Kidney (tissue), 13 donors: ENCODE measurements at regions not wholly inside any gene's neighbourhood (a gene's known extent, or its start where the extent isn't known, plus 50 kb on each side); places are given as distances from the start of the nearest gene placed in this dataset.

Experiments
- DNase-seq, 5 donors: peaks; one replicate each; pipeline ENCODE4 v3.0.0-alpha.2; 2013 to 2020
- FAIRE-seq: peaks from 2 replicates; lab custom pipeline; 2012; peaks lifted over from hg19 to GRCh38; lab: Jason Lieb, UNC
- H3K27ac ChIP-seq, 2 donors: one replicate each; pipeline ENCODE4 v1.7.0; 2013; ENCODE audit warnings: low read depth in 2 of 2, low read length in 2 of 2, inconsistent platforms in 1 of 2
- H3K27me3 ChIP-seq: one replicate; pipeline ENCODE4 v1.7.1; 2013; ENCODE audit warnings: low read length, inconsistent platforms; ENCODE audit not compliant: control insufficient read depth, insufficient read depth
- H3K36me3 ChIP-seq, 3 donors: one replicate each; pipeline versions ENCODE4 v1.7.0 to v1.7.1; 2013; ENCODE audit warnings: low read length in 3 of 3, control low read depth in 1 of 3, inconsistent platforms in 1 of 3; ENCODE audit not compliant: insufficient read depth in 3 of 3, control insufficient read depth in 2 of 3
- H3K4me1 ChIP-seq, 3 donors: one replicate each; pipeline versions ENCODE4 v1.7.0 to v1.7.1; 2013; ENCODE audit warnings: low read length in 3 of 3, inconsistent platforms in 1 of 3, low read depth in 1 of 3; ENCODE audit not compliant: control insufficient read depth in 2 of 3, insufficient read depth in 2 of 3
- H3K4me3 ChIP-seq, 3 donors: one replicate each; pipeline versions ENCODE4 v1.7.0 to v1.8.1; 2013; ENCODE audit warnings: low read length in 3 of 3, control low read depth in 1 of 3, inconsistent platforms in 1 of 3
- H3K9ac ChIP-seq, 3 donors: one replicate each; pipeline versions ENCODE4 v1.7.0 to v1.7.1; 2013; ENCODE audit warnings: low read length in 3 of 3, control low read depth in 1 of 3, inconsistent platforms in 1 of 3
- H3K9me3 ChIP-seq, 3 donors: one replicate each; pipeline versions ENCODE4 v1.7.0 to v1.7.1; 2013; ENCODE audit warnings: low read length in 3 of 3, control low read depth in 1 of 3, inconsistent platforms in 1 of 3; ENCODE audit not compliant: control insufficient read depth in 2 of 3, insufficient read depth in 1 of 3
- intact Hi-C: fragments of 100-400 bp; cut with DNase I; formaldehyde crosslinking; loops from one replicate; pipeline ENCODE4 v1.11.1; 2022
- TF ChIP-seq, protein P1 (sequence below): IDR thresholded peaks from 3 replicates; pipeline ENCODE4 v1.5.1; 2012; ENCODE audit warnings: mild to moderate bottlenecking, moderate library complexity, borderline replicate concordance; ENCODE audit not compliant: insufficient read depth; ENCODE audit errors: extremely low read depth
- donor health status: control.
- donor health status: control.
- donor health status: control.
- donor health status: control.
- donor health status: control.
- donor health status: DM: yes; HTN: yes; CAD: no.
- donor health status: Normal renal cell carcinoma (clear cell type).

DNA sequence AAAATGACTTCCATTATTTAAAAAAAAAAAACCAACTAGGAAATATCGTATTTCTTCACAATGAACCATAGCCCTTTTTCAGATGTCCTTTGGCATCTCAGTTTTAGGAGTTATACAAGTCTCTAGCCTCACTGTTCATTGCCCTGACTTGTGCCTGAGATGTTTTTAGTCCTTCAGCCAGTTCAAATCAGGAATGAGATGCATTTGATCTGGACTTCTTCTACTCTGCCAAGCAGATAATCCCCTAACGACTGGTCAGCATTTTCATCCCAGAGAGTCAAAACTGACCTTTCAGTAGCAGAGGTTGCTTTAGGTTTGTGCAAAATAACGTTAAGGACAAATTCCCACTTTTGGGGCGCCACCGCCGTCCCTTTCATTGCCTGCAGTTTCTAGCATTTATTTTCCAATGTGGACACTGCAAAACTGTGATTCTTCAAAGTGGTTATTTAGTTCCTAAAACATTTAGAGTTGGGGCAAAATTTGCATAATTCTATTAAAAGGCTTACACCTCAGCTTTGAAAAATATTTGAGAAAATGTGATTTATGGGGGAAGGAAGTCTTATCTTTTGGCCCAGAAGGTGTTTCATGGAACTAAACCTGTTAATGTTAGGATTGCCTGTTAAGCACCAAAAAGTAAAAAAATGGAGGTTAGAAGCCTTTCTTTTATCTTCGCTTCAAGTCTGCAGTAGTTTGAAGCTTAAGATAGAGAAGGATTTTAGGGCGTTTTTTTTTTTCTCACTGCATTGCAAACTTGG, 152.0 kb upstream of the SGK1 start:
- no peaks in the 10 kb centered on the region for H3K27me3 ChIP-seq
- DNase-seq (no peak), FAIRE-seq (no peak)
- H3K27ac ChIP-seq: no peak overlapping the region
- intact Hi-C loops: no loop called here
- no peak overlapping the region for H3K4me3 ChIP-seq
- TF ChIP-seq, protein P1, sequence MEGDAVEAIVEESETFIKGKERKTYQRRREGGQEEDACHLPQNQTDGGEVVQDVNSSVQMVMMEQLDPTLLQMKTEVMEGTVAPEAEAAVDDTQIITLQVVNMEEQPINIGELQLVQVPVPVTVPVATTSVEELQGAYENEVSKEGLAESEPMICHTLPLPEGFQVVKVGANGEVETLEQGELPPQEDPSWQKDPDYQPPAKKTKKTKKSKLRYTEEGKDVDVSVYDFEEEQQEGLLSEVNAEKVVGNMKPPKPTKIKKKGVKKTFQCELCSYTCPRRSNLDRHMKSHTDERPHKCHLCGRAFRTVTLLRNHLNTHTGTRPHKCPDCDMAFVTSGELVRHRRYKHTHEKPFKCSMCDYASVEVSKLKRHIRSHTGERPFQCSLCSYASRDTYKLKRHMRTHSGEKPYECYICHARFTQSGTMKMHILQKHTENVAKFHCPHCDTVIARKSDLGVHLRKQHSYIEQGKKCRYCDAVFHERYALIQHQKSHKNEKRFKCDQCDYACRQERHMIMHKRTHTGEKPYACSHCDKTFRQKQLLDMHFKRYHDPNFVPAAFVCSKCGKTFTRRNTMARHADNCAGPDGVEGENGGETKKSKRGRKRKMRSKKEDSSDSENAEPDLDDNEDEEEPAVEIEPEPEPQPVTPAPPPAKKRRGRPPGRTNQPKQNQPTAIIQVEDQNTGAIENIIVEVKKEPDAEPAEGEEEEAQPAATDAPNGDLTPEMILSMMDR: no peak
- no peaks in the 10 kb centered on the region for H3K9me3 ChIP-seq
- peaks cover 3 to 12% (median 3%) of the 10 kb centered on the region in 3 donors for H3K4me1 ChIP-seq
- no peak overlapping the region for H3K9ac ChIP-seq
- H3K36me3 ChIP-seq: no peaks in the 10 kb centered on the region

DNA sequence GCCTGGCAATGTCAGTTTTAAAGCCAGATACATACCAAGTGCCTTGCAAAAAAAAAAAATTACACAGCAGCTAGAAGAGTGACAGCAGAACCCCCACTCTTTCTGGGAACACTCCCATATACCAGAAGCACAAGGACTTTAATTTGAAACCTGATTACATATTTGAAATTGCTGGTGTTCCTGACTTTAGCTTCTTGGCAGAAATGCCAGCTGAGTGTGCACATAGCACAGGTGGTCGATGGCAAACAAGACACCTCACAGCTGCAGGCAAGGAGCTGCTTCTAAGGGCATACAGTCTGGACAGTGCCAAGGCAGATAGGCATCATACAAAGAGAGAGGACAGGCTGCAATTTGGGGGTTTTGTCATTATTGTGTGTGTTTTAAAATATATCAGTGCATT, 150.7 kb upstream of the SGK1 start:
- intact Hi-C loops: no loop called here
- TF ChIP-seq, protein P1: no peak
- FAIRE-seq: no peak
- H3K27ac ChIP-seq: no peak overlapping the region
- H3K4me3 ChIP-seq: no peak overlapping the region
- H3K36me3 ChIP-seq: no peaks in the 10 kb centered on the region
- H3K9me3 ChIP-seq: no peaks in the 10 kb centered on the region
- no peak overlapping the region for H3K9ac ChIP-seq
- DNase-seq: peak in 1 of 5 donors; percentile 22
- no peaks in the 10 kb centered on the region for H3K27me3 ChIP-seq
- peaks cover 3 to 12% (median 3%) of the 10 kb centered on the region in 3 donors for H3K4me1 ChIP-seq

DNA sequence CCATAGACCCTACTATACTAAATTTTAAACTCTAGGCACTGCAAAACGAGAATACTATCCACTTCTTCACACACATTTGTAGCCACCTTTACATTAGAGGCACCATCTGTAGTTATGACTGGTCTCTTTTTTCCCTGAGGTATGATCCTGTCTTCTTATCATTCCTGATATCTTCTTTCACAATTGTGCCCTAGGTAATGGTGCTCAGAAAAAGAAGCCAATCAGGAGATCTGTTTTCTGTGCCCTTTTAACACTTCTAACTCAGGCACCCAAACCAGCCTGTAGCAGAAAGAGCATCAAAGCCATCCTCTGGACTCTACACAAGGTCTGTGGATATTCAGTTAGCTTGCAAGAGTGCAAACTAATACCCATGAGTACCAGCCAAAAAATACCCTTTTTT, 149.7 kb upstream of the SGK1 start:
- TF ChIP-seq, protein P1: no peak
- Histone ChIP-seq H3K9me3 (no peaks in the 10 kb centered on the region), H3K27ac (no peak overlapping the region), H3K36me3 (no peaks in the 10 kb centered on the region), H3K4me3 (no peak overlapping the region), H3K27me3 (no peaks in the 10 kb centered on the region), H3K9ac (no peak overlapping the region), H3K4me1 (peaks cover 3 to 12% (median 3%) of the 10 kb centered on the region in 3 donors)
- no peak for FAIRE-seq
- no peak for DNase-seq
- intact Hi-C loops: no loop called here
